T-helper 2 cell treated with Interferon-gamma antibody and Interleukin-4, amounts not matched to agents 5 μg/mL and 100 μg/mL, for 36 hours (primary cell): ENCODE measurements at regions not wholly inside any gene's neighbourhood (a gene's known extent, or its start where the extent isn't known, plus 50 kb on each side); places are given as distances from the start of the nearest gene placed in this dataset.

Source experiments
- DNase-seq: peaks from one replicate; pipeline ENCODE4 v3.0.0; 2021; ENCODE audit warnings: low spot score
- H3K27ac Mint-ChIP-seq: one replicate; pipeline ENCODE4 v1.8.0; 2021; ENCODE audit warnings: mild to moderate bottlenecking, mixed read lengths
- H3K27me3 Mint-ChIP-seq: one replicate; pipeline ENCODE4 v1.8.0; 2021; ENCODE audit warnings: low read depth, mixed read lengths
- H3K36me3 Mint-ChIP-seq: one replicate; pipeline ENCODE4 v1.8.0; 2021; ENCODE audit warnings: low read depth, mixed read lengths
- H3K4me1 Mint-ChIP-seq: one replicate; pipeline ENCODE4 v1.8.0; 2021; ENCODE audit warnings: low read depth, mixed read lengths
- H3K4me3 Mint-ChIP-seq: one replicate; pipeline ENCODE4 v1.8.0; 2022; ENCODE audit warnings: mild to moderate bottlenecking, moderate library complexity, mixed read lengths
- H3K9me3 Mint-ChIP-seq: one replicate; pipeline ENCODE4 v1.8.0; 2021; ENCODE audit warnings: mixed read lengths

- Mint-ChIP-seq H3K4me3 (no peak overlapping the region), H3K27ac (no peak overlapping the region), H3K9me3 (no peaks in the 10 kb centered on the region), H3K27me3 (peaks cover 14% of the 10 kb centered on the region), H3K4me1 (no peaks in the 10 kb centered on the region), H3K36me3 (no peaks in the 10 kb centered on the region)
- no peak for DNase-seq
Observed at GRCh38 chr9:786405-786804, 55.1 kb upstream of the DMRT1 start.

- DNase-seq, result no peak
- Mint-ChIP-seq H3K4me1 (no peaks in the 10 kb centered on the region), H3K36me3 (no peaks in the 10 kb centered on the region), H3K27me3 (peaks cover 4% of the 10 kb centered on the region), H3K9me3 (no peaks in the 10 kb centered on the region), H3K4me3 (no peak overlapping the region), H3K27ac (no peak overlapping the region)
Observed at GRCh38 chr9:788777-789176, 52.7 kb upstream of the DMRT1 start.
